AG20443 (cell line): ENCODE measurements at regions not wholly inside any gene's neighbourhood (a gene's known extent, or its start where the extent isn't known, plus 50 kb on each side); places are given as distances from the start of the nearest gene placed in this dataset.

Experiments
- DNase-seq: peaks from one replicate; pipeline ENCODE4 v3.0.0; 2012; ENCODE audit warnings: low spot score, mixed read lengths

DNA sequence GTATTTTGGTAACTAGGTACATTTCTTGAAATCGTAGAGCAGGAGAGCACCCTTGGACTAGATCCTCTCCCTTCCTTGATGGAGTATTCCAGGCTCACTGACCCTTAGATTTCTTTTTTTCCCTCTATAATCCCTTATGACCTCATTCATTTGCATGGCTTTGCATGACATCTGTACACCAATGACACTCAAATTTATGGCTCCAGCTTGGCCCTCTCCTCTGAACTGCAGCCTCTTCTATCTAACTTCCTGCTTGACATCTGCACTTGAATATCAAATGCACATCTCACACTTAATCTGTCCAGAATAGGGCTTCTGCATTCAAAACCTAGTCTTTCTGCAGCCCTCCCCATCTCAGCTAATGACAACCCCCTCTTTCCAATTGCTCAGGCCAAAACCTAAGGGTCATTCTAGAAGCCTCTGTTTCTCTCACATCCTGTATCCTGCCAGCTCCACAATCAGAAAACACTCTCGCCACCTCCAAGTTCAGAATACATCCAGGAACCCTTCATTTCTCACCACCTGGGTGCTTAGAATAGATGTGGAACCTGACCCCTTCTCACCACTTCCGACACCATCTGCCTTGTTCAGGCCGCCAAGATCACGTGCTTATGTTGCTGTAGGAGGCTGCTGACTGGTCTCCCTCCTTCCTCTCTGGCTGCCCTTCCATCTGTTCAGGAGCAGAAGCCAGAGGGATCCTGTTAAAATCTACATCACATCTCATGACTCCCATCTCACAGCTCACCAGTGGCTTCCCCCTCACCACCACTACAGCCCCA lies 138.9 kb upstream of the MTNR1B start:
- DNase-seq, result no peak

DNA sequence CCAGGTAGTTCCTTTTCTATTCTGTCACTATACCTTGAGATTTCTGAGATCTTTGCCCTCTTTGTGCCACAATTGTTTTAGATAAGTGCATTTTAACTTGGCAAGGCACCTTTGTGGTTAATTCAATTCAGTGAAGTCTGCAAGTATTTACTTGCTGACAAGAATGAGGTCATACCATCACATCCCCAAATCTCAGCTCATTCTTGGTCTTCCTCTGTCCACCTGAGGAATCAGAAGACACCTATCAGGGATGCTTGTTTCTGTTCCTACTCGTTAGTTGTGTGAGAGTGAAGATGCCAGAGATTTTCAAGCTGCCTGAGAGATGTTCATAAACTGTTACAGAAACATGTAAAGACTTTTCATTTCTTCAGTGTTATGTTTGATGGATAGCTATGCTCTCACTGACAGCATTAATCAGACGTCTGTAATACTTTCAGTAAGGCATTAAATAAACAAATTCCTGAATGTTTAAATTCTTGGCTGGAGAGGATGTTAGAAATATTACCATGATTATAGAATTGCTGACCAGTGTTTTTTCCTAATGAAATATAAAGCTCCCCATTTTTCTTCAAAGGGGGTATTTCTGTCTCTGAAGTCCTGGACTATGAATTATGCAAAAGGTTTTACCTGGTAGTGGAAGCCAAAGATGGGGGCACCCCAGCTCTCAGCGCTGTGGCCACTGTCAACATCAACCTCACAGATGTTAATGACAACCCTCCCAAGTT lies 135.0 kb upstream of the MTNR1B start:
- DNase-seq, result no peak

DNA sequence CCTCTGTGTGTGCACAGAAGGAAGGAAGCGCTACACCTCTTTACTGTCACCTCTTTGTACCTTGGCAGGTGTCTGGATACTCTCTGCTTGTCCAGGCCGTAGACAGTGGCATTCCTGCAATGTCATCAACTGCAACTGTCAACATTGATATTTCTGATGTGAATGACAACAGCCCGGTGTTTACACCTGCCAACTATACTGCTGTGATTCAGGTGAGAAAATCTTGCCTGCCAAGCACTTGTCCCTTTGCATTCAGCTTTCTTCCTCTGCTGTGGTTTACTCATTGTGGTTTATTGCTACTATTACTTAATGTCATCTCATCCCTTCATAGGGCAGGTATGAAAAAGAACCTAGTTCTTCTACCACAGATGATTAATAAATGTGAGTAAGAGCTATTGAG lies 131.9 kb upstream of the MTNR1B start:
- no peak for DNase-seq

DNA sequence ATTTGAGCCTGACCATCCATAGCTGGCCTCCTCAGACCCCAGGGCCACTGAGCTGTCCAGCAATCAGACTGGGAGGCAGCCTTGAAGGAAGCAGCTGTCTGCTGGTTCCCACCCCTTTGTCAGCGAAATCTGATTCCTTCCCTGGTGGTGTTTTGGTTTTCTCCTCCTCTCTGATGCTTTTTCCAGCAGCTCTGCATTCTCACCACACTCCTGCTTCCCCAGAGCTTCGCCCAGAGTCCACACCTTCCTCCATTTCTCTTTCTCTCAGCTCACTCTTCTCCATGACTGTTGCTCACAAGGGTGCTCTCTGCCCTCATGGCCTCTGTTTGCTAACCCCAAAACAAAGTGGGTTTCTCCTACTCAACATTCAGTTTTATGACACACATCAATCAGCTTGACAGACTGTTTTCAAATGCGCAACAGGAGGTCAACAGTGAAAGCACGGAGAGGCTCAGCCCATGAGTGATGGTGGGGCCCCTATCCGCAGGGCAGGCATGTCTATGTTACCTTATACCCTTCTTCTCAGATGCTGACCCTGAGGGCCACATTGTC lies 130.6 kb upstream of the MTNR1B start:
- DNase-seq, result peak; percentile 10

- DNase-seq, result no peak
Measured at GRCh38 chr11:92839450-92839849, 130.0 kb upstream of the MTNR1B start.

GRCh38 chr11:92841719-92842118 lies 127.7 kb upstream of the MTNR1B start:
- no peak for DNase-seq

DNA sequence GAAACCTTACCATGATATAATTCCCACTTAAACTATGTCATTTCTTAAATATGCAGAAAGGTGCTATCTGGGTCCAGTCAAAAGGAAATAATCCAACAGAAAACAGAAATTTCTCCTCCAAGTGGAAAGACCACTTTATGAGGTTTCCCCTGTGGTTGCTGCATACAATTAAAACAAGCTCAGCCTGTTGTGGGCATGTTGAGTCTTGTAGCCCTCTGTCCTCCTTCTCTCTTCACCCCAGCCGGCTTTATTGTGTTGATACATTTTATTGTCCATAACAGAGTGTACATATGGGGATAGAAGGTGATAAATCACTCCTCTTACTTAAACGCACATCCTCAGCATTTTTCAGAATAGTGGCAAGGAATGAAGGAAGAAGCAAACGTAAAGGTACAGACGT lies 126.0 kb upstream of the MTNR1B start:
- DNase-seq, result no peak

DNA sequence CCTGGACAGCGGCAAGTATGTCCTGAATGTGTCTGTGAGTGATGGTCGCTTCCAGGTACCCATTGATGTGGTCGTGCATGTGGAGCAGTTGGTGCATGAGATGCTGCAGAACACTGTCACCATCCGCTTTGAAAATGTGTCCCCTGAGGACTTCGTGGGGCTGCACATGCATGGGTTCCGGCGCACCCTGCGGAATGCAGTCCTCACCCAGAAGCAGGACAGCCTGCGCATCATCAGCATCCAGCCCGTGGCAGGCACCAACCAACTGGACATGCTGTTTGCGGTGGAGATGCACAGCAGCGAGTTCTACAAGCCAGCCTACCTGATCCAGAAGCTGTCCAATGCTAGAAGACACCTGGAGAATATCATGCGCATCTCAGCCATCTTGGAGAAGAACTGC lies 125.3 kb upstream of the MTNR1B start:
- no peak for DNase-seq

DNA sequence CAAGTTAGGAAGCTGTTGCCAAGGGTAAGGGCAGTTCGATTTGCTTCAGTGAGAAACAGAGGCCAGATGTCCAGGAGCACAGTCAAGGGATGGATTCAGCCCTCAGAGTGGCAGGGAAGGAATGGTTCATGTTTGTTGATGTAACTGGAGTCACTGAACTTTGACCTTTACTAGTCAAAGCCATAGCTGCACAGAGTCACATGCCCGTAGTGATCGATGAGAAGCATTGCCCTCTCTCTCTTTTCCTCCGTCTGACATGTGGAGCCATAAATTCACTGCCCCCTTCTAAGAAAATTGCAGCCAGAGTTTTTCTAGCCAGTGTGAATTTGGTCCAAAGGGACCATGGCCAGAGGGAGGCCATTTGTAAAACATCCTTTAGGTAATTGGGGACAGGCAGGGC lies 124.1 kb upstream of the MTNR1B start:
- no peak for DNase-seq

DNA sequence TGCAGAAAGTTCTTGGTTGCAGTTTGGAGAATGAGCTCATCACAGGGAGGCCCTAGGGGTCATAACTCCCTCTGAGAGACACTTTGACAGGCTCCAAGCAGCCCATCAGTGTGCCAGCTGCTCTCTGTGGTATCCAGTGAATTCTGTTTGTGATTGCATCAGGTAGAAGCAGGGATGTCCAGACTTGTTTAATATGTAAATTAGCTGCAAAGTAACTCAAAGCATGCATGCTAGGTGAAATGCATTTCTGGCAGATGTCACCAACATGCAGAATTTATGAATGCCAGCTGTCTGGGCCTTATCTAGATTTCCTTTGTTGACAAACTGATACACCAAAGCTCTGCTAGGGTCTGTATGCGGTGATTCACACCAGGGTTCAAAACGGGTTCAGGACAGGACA lies 123.6 kb upstream of the MTNR1B start:
- no peak for DNase-seq

DNA sequence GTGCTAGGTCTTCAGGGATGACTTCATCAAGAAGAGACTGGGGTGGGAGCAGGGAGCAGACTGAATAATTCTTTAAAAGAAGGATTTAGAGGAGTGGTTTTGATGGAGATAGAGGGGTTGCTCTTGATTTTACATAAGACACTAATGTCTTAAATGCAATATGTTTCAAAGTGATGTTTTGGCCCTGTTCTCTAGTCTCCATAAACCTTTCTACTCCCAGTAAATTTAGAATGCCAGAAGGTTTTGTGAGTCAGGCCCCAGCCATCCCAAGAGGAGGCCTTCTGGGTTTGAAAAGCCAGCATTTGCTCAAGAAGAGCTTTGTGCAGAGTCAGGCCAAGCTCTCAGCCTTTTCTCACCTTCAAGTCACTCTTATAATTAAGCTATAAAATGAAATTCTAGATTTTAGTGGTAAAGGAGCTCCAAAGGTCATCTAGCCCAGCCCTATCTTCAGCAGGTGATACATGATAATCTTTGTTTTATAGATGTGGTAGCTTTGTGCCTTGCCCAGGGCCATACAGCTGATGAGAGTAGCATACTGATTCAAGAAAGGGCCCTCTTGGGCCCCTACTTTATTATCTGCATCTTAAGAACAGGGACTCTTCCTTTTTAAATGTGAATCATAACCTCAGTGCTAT lies 122.8 kb upstream of the MTNR1B start:
- no peak for DNase-seq

- DNase-seq, result no peak
Measured at GRCh38 chr11:92848578-92848977, 120.9 kb upstream of the MTNR1B start.

DNA sequence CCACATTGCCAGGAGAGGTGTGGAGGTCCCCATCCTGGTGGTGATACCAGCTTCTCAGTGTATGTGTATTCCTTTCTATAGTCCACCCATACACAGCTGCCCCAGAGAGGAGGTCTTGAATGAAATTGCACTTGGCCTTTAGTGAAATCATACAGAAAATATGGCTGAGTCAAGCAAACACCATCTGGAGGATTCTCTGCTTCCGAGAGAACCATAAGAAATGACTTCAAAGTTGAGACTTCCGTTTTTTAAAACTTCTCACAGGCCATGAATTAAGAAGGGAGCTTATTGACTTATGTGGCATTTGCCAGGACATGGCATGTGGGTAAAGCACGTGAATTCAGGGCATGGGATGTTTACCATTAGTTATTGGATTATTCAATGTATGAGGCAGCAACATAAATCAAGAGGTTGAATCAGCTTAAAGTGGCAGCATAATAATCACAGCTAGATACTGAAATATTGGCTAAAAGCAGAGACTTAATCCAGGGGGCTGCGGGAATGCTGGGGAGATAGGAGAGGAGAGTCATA lies 119.1 kb upstream of the MTNR1B start:
- no peak for DNase-seq

- no peak for DNase-seq
Measured at GRCh38 chr11:92852229-92852628, 117.2 kb upstream of the MTNR1B start.

DNA sequence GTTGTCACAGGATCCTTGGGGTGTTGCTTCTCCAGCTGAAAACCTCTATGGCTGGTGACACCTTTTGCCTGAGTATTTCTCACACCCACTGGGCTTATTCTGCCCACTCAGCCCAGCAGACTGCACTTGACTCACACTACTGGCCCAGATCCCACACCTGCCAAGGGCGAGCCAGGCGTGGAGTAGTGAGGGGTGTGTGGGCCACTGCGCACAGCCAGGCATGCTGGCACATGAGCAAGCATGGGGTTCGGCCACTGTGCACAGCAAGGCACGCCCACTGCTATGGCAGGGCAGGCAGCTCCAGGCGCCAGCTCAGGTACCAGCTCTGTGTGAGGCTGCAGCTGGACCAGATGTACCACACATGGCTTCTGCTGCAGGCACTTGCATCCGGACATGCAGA lies 116.5 kb upstream of the MTNR1B start:
- no peak for DNase-seq

GRCh38 chr11:92854162-92854561 lies 115.3 kb upstream of the MTNR1B start:
- no peak for DNase-seq

- no peak for DNase-seq
Measured at GRCh38 chr11:92854952-92855351, 114.5 kb upstream of the MTNR1B start.

GRCh38 chr11:92855607-92856405 lies 113.6 kb upstream of the MTNR1B start:
- no peak for DNase-seq

GRCh38 chr11:92857407-92857806 lies 112.0 kb upstream of the MTNR1B start:
- no peak for DNase-seq

DNA sequence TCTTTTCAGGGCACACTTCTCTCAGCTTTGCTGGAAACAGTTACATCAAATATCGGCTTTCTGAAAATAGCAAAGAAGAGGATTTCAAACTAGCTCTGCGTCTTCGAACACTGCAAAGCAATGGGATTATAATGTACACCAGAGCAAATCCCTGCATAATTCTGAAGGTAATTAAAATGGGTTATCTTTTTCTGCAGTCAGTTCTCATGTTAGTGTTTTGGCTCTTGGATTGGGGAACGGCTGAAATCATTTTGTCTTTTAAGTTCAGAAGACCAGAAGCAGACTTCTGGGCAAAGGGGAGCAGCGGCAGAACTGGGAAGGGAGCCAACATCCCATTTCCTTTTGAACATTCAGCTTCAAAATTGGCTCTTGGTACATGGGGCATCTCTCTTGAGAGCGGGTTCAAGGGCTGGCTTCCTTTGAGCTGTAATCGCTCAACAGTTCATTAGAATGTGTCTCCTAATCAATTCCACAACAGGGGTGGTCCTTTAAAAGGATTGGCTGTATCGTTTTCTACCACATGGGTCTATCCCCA lies 110.2 kb upstream of the MTNR1B start:
- DNase-seq, result no peak

GRCh38 chr11:92861634-92862033 lies 107.8 kb upstream of the MTNR1B start:
- no peak for DNase-seq

DNA sequence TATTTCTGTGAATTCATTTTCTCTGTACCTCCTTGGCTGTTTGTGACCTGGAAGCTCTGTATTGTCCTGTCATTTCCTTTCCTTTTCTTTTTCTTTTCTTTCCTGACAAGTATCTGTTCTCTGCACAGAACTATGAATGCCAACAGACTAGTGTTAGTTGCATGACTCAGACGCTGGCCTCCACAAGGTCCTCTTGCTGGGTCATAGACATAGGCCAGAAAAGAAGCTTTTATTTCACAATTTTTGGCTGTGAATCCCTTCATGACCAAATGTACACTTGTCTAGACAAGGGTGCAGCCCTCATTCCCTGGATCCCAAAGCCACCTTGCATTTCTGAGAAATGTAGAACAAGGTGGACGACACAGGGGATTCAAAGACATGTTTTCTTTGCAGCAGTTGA lies 104.1 kb upstream of the MTNR1B start:
- DNase-seq, result peak; percentile 20
